ENCODE measurements at regions not wholly inside any gene's neighbourhood (a gene's known extent, or its start where the extent isn't known, plus 50 kb on each side); places are given as distances from the start of the nearest gene placed in this dataset.

DNA sequence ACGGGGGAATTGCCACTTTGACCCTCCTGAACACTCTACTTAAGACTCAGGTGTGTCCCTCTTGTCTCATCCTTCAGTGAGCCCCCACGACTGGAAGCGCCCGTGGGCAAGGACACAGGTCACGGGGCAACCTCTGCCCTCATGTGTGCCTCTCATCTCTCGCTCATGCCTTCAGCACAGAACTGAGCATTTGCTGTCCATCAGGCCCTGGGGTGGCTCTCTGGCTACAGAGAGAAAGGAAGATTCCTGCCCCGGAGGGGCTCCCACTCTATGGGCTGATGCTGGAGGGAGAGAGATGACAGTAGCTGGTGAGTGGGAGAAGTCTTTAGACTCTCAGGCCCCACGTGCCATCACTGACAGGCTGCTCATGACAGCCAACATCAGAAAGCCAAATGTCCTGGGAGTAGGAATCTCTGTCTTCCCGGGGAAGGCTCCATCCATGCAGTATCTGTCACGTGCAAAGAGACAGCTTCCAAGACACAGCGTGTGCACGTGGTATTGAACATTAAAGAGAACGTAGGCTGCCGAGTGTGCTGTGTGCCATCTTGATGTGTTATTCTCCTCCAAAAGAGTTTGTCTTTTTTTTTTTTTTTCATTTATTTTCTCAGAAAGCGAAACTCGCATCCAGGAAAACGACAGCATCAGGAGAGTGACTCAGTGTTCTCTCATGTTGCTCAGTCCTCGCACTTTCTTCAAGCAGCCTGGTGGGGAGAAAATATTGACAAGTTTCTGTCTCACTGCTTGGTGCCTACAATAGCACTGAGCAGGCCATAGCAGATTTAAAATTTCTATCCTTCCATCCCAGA is 190.5 kb downstream of the GAS1 start:
- no peaks in the 10 kb centered on the region for H3K36me3 ChIP-seq
- DNase-seq (ENCODE audit: low read depth in 1 of 2, low spot score in 1 of 2) = no peak
- TF ChIP-seq, protein P1, sequence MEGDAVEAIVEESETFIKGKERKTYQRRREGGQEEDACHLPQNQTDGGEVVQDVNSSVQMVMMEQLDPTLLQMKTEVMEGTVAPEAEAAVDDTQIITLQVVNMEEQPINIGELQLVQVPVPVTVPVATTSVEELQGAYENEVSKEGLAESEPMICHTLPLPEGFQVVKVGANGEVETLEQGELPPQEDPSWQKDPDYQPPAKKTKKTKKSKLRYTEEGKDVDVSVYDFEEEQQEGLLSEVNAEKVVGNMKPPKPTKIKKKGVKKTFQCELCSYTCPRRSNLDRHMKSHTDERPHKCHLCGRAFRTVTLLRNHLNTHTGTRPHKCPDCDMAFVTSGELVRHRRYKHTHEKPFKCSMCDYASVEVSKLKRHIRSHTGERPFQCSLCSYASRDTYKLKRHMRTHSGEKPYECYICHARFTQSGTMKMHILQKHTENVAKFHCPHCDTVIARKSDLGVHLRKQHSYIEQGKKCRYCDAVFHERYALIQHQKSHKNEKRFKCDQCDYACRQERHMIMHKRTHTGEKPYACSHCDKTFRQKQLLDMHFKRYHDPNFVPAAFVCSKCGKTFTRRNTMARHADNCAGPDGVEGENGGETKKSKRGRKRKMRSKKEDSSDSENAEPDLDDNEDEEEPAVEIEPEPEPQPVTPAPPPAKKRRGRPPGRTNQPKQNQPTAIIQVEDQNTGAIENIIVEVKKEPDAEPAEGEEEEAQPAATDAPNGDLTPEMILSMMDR (IDR thresholded peaks at IDR 0.05; ENCODE audit: low read depth, low read length) = no peak

DNA sequence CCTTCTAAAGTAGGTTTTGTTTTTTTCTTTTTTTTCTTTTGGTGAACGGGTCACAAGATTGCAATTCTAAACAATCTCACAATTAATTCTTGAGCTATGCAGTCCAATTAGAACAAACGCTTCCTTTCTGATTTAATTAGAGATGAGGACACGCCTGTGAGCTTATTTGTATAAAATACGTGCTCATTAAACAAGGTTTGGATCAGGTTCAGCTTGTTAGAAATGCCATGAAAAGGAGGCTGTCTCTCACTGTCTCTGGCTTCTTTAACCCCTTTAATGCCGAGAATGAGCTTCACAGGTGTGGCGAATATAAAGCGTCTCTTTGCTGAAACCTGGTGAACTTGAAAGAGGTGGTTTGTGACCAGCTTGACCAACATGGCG is 191.8 kb downstream of the GAS1 start:
- TF ChIP-seq, protein P1 (IDR thresholded peaks at IDR 0.05; ENCODE audit: low read depth, low read length) = no peak
- H3K4me3 ChIP-seq = no peak overlapping the region
- H3K4me1 ChIP-seq (ENCODE audit: low read depth) = no peaks in the 10 kb centered on the region
- H3K27ac ChIP-seq = no peak overlapping the region
- H3K36me3 ChIP-seq = no peaks in the 10 kb centered on the region
- H3K9me3 ChIP-seq (ENCODE audit: low read depth) = no peaks in the 10 kb centered on the region
- no peaks in the 10 kb centered on the region for H3K27me3 ChIP-seq
- DNase-seq (ENCODE audit: low read depth in 1 of 2, low spot score in 1 of 2) = no peak

More for the DNA sequence above, 190.5 kb downstream of the GAS1 start:
- no peak overlapping the region for H3K4me3 ChIP-seq
- no peak overlapping the region for H3K27ac ChIP-seq
- no peaks in the 10 kb centered on the region for H3K27me3 ChIP-seq
- H3K4me1 ChIP-seq (ENCODE audit: low read depth) = no peaks in the 10 kb centered on the region
- H3K9me3 ChIP-seq (ENCODE audit: low read depth) = no peaks in the 10 kb centered on the region

DNA sequence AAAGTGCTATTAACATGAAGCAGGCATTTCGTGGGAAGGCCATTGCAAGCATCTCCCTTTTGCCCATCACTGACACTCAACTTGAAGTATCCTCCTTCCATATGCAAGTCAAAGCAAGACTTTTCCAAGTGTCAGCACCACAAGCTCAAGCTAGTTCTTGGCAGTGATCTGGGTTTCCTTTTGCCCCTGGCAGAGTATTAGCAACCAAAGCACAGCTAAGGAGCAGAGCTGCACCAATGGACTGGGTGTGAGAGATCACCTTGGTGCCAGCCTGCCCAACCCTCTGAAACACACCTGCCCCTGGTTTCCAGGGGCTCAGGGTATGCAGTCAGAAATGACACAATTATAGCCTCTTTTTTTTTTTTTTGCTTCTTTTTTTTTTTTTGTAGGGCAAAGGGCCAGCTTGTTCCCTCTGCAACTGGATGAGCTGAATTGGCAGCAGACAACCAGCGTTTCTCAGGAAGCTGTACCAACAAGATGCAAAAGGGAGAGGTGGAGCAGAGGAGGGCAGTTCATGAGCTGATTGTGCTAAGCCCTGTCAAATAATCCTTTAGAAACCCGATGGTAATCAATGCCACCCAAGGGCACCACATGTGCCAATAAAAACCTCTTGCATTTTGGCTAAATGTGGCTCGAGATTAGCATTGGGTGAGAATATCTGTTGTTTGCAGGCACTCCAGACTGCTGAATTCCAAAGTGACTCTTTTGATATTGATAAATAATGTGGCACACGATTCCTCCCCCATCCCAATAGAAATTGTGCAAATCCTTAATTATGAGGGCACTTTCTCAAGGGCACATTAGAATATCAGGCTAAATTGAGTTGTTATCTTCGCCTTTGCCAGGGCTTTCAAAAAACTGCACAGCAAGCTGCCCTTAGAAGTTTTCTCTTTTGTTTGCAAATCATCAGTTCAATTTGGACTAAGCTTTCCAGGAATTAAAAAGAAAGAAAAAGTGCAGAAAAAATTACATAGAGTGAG is 192.4 kb downstream of the GAS1 start:
- Histone ChIP-seq H3K4me3 (no peak overlapping the region), H3K27ac (no peak overlapping the region), H3K9me3 (ENCODE audit: low read depth) (no peaks in the 10 kb centered on the region), H3K27me3 (no peaks in the 10 kb centered on the region), H3K36me3 (no peaks in the 10 kb centered on the region), H3K4me1 (ENCODE audit: low read depth) (no peaks in the 10 kb centered on the region)
- no peak for DNase-seq (ENCODE audit: low read depth in 1 of 2, low spot score in 1 of 2)
- TF ChIP-seq, protein P1 (IDR thresholded peaks at IDR 0.05; ENCODE audit: low read depth, low read length) = no peak

DNA sequence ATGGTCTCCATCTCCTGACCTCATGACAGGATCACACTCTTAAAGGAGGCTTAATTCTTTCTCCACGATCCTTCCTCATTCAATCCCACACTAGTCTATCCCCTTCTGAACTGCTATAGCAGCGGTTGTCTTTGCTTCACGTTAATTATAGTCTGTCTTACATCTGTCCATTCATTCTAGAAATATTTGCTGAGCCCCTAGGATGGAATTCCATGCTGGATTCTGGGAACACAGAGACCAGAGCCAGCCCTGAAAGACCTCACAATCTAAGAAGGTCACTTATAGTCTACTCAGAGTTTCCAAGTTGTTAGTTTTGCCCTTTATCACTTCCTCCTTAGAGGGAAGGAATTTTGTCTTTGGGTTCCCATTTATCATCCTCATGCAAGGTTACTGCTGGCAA is 193.5 kb downstream of the GAS1 start:
- no peak for DNase-seq (ENCODE audit: low read depth in 1 of 2, low spot score in 1 of 2)
- Histone ChIP-seq H3K9me3 (ENCODE audit: low read depth) (no peaks in the 10 kb centered on the region), H3K36me3 (no peaks in the 10 kb centered on the region), H3K4me3 (no peak overlapping the region), H3K4me1 (ENCODE audit: low read depth) (no peaks in the 10 kb centered on the region), H3K27ac (no peak overlapping the region), H3K27me3 (no peaks in the 10 kb centered on the region)
- TF ChIP-seq, protein P1 (IDR thresholded peaks at IDR 0.05; ENCODE audit: low read depth, low read length) = no peak

DNA sequence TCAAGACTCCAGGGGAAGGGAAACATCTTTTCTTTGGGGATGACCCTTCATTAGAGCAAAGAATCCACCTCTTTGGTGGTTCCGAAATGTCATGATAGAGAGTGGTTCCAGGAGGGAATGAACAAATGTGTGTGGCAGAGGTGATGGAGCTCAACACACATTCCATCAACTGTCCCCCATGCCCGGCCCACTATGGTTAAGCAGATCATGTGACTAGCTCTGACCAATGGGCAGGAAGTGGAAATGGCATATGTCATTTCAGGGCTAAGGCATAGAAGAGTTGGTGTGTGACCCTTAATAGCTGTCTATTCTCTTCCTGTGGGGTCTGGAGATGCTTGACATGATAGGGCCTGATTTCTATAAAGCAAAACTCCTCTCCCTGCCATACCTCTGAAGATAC is 194.6 kb downstream of the GAS1 start:
- no peaks in the 10 kb centered on the region for H3K27me3 ChIP-seq
- TF ChIP-seq, protein P1 (IDR thresholded peaks at IDR 0.05; ENCODE audit: low read depth, low read length) = no peak
- DNase-seq (ENCODE audit: low read depth in 1 of 2, low spot score in 1 of 2) = no peak
- H3K36me3 ChIP-seq = no peaks in the 10 kb centered on the region
- H3K4me1 ChIP-seq (ENCODE audit: low read depth) = no peaks in the 10 kb centered on the region
- no peak overlapping the region for H3K4me3 ChIP-seq
- H3K27ac ChIP-seq = no peak overlapping the region
- no peaks in the 10 kb centered on the region for H3K9me3 ChIP-seq (ENCODE audit: low read depth)
